Heart left ventricle (tissue), 16 donors: ENCODE measurements at regions not wholly inside any gene's neighbourhood (a gene's known extent, or its start where the extent isn't known, plus 50 kb on each side); places are given as distances from the start of the nearest gene placed in this dataset.

Source experiments
- ATAC-seq, 4 donors: fragments of 200-7000 bp; cut with Tn5 transposase; one replicate each; pipeline ENCODE4 v1.9.1; 2020 to 2022; ENCODE audit warnings: moderate library complexity in 4 of 4, mild to moderate bottlenecking in 3 of 4, moderate number of reproducible peaks in 1 of 4
- DNase-seq, 5 donors: peaks; one replicate each; pipeline ENCODE4 v3.0.0-alpha.2; 2020
- H3K27ac ChIP-seq, 12 donors: fragments of 200-600 bp; sonication (generic) in 4 of 12; one replicate each; pipeline versions ENCODE4 v1.5.0 to v1.8.0; 2016 to 2022; ENCODE audit warnings: mild to moderate bottlenecking in 2 of 12
- H3K27me3 ChIP-seq, 9 donors: fragments of 200-600 bp; sonication (generic) in 2 of 9; one replicate each; pipeline versions ENCODE4 v1.5.1 to v1.8.0; 2016 to 2022; ENCODE audit warnings: mild to moderate bottlenecking in 3 of 9
- H3K36me3 ChIP-seq, 9 donors: fragments of 200-600 bp; sonication (generic) in 2 of 9; one replicate each; pipeline versions ENCODE4 v1.5.0 to v1.8.0; 2018 to 2022; ENCODE audit warnings: mild to moderate bottlenecking in 2 of 9
- H3K4me1 ChIP-seq, 12 donors: fragments of 200-600 bp; sonication (generic) in 4 of 12; one replicate each; pipeline versions ENCODE4 v1.5.0 to v1.8.0; 2016 to 2022; ENCODE audit warnings: mild to moderate bottlenecking in 3 of 12
- H3K4me3 ChIP-seq, 12 donors: fragments of 200-600 bp; sonication (generic) in 4 of 12; one replicate each; pipeline versions ENCODE4 v1.5.0 to v1.8.0; 2017 to 2022; ENCODE audit warnings: mild to moderate bottlenecking in 9 of 12, moderate library complexity in 4 of 12
- H3K9me3 ChIP-seq, 12 donors: fragments of 200-600 bp; sonication (generic) in 4 of 12; one replicate each; pipeline versions ENCODE4 v1.5.0 to v1.8.0; 2016 to 2022; ENCODE audit warnings: mild to moderate bottlenecking in 1 of 12
- CTCF ChIP-seq, 12 donors: fragments of 200-600 bp; sonication (generic) in 4 of 12; IDR thresholded peaks; one replicate each; pipeline versions ENCODE4 v1.5.0 to v1.8.0; 2018 to 2022; ENCODE audit warnings: antibody characterized with exemption in 12 of 12, mild to moderate bottlenecking in 5 of 12
- POLR2A ChIP-seq, 2 donors: fragments of 450-650 bp; IDR thresholded peaks; one replicate each; pipeline ENCODE4 v1.6.1; 2017; ENCODE audit warnings: antibody characterized with exemption in 2 of 2, mild to moderate bottlenecking in 2 of 2, moderate library complexity in 2 of 2
- WGBS, 4 donors: extraction: QIAGEN DNeasy Blood & Tissue Kit in 2 of 4; methylation state at CpG; one replicate each; pipeline versions ENCODE4 v1.1.5 to v1.1.7; 2013 to 2018; 5-methylcytosine and 5-hydroxymethylcytosine counted together
- intact Hi-C, 10 donors: fragments of 100-400 bp; cut with DNase I; formaldehyde crosslinking; loops; one replicate each; pipeline versions ENCODE4 v1.11.1 to v1.14.2; 2022
- donor health status: ischemic (EF 13 %, LVEDD 7.1; RV severe dilation, severe dysfunction).
- donor health status: healthy with polysubstance abuse.
- donor health status: DM: no; HTN: yes; CAD: no.
- donor health status: DM: no; HTN: no; CAD: no.
- donor health status: ischemic (EF 25% LVEDD 6.9; RV normal size, moderate dysfunction).
- donor health status: ischemic (EF 25% LVEDD 5.7; RV mildly dilated, moderate dysfunction).
- donor health status: healthy.
- donor health status: DM: yes; HTN: yes; CAD: no.
- donor health status: ischemic (EF 35%, LVEDD 5.7; RV mildly dilated, moderate dysfunction).
- donor health status: nonischemic (EF 11% LVEDD 7.7; RV severe dilation, severe dysfunction).
- donor health status: DM: yes; HTN: yes; CAD: no.
- donor health status: PGD.
- donor health status: ischemic (EF 29% LVEDD 5.4; RV normal size, mild dysfunction).
- donor health status: nonischemic (EF 23%, LVEDD 6.1; RV moderate dilation, normal function).

- Histone ChIP-seq H3K36me3 (no peaks in the 10 kb centered on the region), H3K4me3 (no peak overlapping the region), H3K27ac (no peak overlapping the region), H3K9me3 (peaks cover 0 to 19% (median 0%) of the 10 kb centered on the region in 12 donors), H3K27me3 (no peaks in the 10 kb centered on the region), H3K4me1 (no peaks in the 10 kb centered on the region)
- TF ChIP-seq CTCF (IDR thresholded peaks at IDR 0.05) = no peak
- no peak for TF ChIP-seq POLR2A (IDR thresholded peaks at IDR 0.05)
- DNase-seq = no peak
- intact Hi-C loops = no loop called here
- no peak for ATAC-seq
Measured at GRCh38 chr3:106508331-106508893, 639.6 kb upstream of the CBLB start.

- DNase-seq (no peak), ATAC-seq (no peak)
- H3K4me1 ChIP-seq = no peaks in the 10 kb centered on the region
- no peaks in the 10 kb centered on the region for H3K27me3 ChIP-seq
- intact Hi-C loops = no loop called here
- TF ChIP-seq CTCF (IDR thresholded peaks at IDR 0.05) = no peak
- no peak for TF ChIP-seq POLR2A (IDR thresholded peaks at IDR 0.05)
- WGBS, 4 donors = 65 to 93% (median 84%) methylated on average over 1 of the region's 1 CpG
- H3K27ac ChIP-seq = no peak overlapping the region
- H3K36me3 ChIP-seq = no peaks in the 10 kb centered on the region
- H3K4me3 ChIP-seq = no peak overlapping the region
- H3K9me3 ChIP-seq = peaks cover 0 to 19% (median 0%) of the 10 kb centered on the region in 12 donors
Measured at GRCh38 chr3:106510206-106510605, 641.4 kb upstream of the CBLB start.

- DNase-seq = no peak
- H3K4me1 ChIP-seq = no peaks in the 10 kb centered on the region
- peaks cover 0 to 2% (median 0%) of the 10 kb centered on the region in 12 donors for H3K9me3 ChIP-seq
- 92 to 100% (median 99%) methylated on average over 1 of the region's 1 CpG for WGBS, 4 donors
- H3K36me3 ChIP-seq = no peaks in the 10 kb centered on the region
- TF ChIP-seq POLR2A (IDR thresholded peaks at IDR 0.05) (no peak), CTCF (IDR thresholded peaks at IDR 0.05) (no peak)
- no peaks in the 10 kb centered on the region for H3K27me3 ChIP-seq
- H3K27ac ChIP-seq = no peak overlapping the region
- no peak overlapping the region for H3K4me3 ChIP-seq
- no peak for ATAC-seq
- intact Hi-C loops = loop anchor here in 1 of 10 donors (1.0 kb wide), 1 partner anchor 11 kb away; no protein-coding TSS in a partner anchor
Measured at GRCh38 chr3:106512846-106513245, 644.0 kb upstream of the CBLB start.

GRCh38 chr3:106514431-106514830 lies 645.6 kb upstream of the CBLB start:
- Histone ChIP-seq H3K27ac (no peak overlapping the region), H3K36me3 (no peaks in the 10 kb centered on the region), H3K4me1 (no peaks in the 10 kb centered on the region), H3K9me3 (no peaks in the 10 kb centered on the region), H3K27me3 (no peaks in the 10 kb centered on the region), H3K4me3 (no peak overlapping the region)
- TF ChIP-seq POLR2A (IDR thresholded peaks at IDR 0.05) = no peak
- no peak for TF ChIP-seq CTCF (IDR thresholded peaks at IDR 0.05)
- DNase-seq (no peak), ATAC-seq (no peak)
- intact Hi-C loops = no loop called here
- 57 to 75% (median 60%) methylated on average over 4 of the region's 4 CpGs for WGBS, 4 donors
